MM.1S (cell line): ENCODE measurements at regions not wholly inside any gene's neighbourhood (a gene's known extent, or its start where the extent isn't known, plus 50 kb on each side); places are given as distances from the start of the nearest gene placed in this dataset.

Experiments
- DNase-seq: peaks from one replicate; pipeline ENCODE4 v3.0.0-alpha.2; 2015
- H2AFZ ChIP-seq: fragments of 300-600 bp; sonication (generic); 2 replicates; pipeline ENCODE4 v1.6.0; 2016; ENCODE audit warnings: antibody characterized with exemption, low read length
- H3F3A ChIP-seq: fragments of 300-600 bp; sonication (generic); 2 replicates; pipeline ENCODE4 v1.6.1; 2016; ENCODE audit warnings: mild to moderate bottlenecking, antibody characterized with exemption, low read length, moderate library complexity, mixed read lengths; ENCODE audit not compliant: insufficient read depth
- H3K27ac ChIP-seq: fragments of 300-600 bp; sonication (generic); 2 replicates; pipeline ENCODE4 v1.5.1; 2016; ENCODE audit warnings: mild to moderate bottlenecking, low read length
- H3K27me3 ChIP-seq: fragments of 300-600 bp; sonication (generic); replicated peaks from 2 replicates; pipeline ENCODE4 v1.6.0; 2016; ENCODE audit warnings: low read length; ENCODE audit not compliant: insufficient read depth
- H3K36me3 ChIP-seq: fragments of 300-600 bp; sonication (generic); replicated peaks from 2 replicates; pipeline ENCODE4 v1.6.1; 2016; ENCODE audit warnings: mild to moderate bottlenecking, low read length, mixed read lengths; ENCODE audit not compliant: insufficient read depth
- H3K4me1 ChIP-seq: fragments of 300-600 bp; sonication (generic); 2 replicates; pipeline ENCODE4 v1.6.1; 2016; ENCODE audit warnings: low read length, mixed read lengths
- H3K4me2 ChIP-seq: fragments of 300-600 bp; sonication (generic); 2 replicates; pipeline ENCODE4 v1.6.0; 2016; ENCODE audit warnings: low read depth, low read length
- H3K4me3 ChIP-seq: fragments of 300-600 bp; sonication (generic); 2 replicates; pipeline ENCODE4 v1.5.1; 2016; ENCODE audit warnings: low read length, mixed read lengths
- H3K79me2 ChIP-seq: fragments of 300-600 bp; sonication (generic); 2 replicates; pipeline ENCODE4 v1.6.1; 2016; ENCODE audit warnings: mixed run types, low read length, mixed read lengths
- H3K9ac ChIP-seq: fragments of 300-600 bp; sonication (generic); 2 replicates; pipeline ENCODE4 v1.6.1; 2016; ENCODE audit warnings: low read length, mixed read lengths
- H3K9me2 ChIP-seq: fragments of 300-600 bp; sonication (generic); replicated peaks from 2 replicates; pipeline ENCODE4 v1.6.1; 2016; ENCODE audit warnings: mild to moderate bottlenecking, low read length, mixed read lengths; ENCODE audit not compliant: insufficient read depth
- H3K9me3 ChIP-seq: fragments of 300-600 bp; sonication (generic); replicated peaks from 2 replicates; pipeline ENCODE4 v1.6.1; 2016; ENCODE audit warnings: mild to moderate bottlenecking, low read length, mixed read lengths; ENCODE audit not compliant: insufficient read depth
- H4K20me1 ChIP-seq: fragments of 300-600 bp; sonication (generic); 2 replicates; pipeline ENCODE4 v1.6.1; 2016; ENCODE audit warnings: mild to moderate bottlenecking, low read length, moderate library complexity, mixed read lengths; ENCODE audit not compliant: insufficient read depth
- CTCF ChIP-seq: fragments of 300-600 bp; sonication (generic); IDR thresholded peaks from 2 replicates; pipeline ENCODE4 v1.5.1; 2016; ENCODE audit warnings: antibody characterized with exemption, low read length, mixed read lengths
- EZH2 ChIP-seq: fragments of 300-600 bp; sonication (generic); optimal IDR thresholded peaks from 2 replicates; pipeline ENCODE3; 2017; ENCODE audit warnings: low read depth, mild to moderate bottlenecking, antibody characterized with exemption, low read length, mixed read lengths
- EZH2phosphoT487 ChIP-seq: fragments of 300-600 bp; sonication (generic); IDR thresholded peaks from 2 replicates; pipeline ENCODE4 v1.6.1; 2018; ENCODE audit warnings: antibody characterized with exemption, low read length

DNA sequence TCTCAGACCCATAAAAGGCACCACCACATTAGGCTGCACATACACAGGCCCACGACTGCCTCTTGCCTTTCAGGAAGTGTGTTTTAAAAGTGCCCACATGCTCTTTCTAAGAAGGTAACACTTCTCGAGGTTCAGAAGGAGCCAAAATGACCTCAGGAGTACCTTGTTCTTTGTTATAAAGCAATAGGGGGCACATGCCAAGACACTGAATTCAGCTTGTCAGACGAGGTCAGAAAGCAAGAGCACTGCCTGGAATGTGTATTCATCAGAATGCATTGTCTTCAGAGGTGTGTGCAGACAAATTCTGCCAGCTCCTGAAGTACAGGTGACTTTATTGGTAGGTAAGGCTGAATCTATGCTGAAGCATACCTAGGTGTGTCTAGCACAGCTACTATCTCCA, 114.5 kb upstream of the IRX1 start:
- DNase-seq: no peak
- H3K79me2 ChIP-seq: no peaks in the 10 kb centered on the region
- H3K4me3 ChIP-seq: no peak overlapping the region
- TF ChIP-seq EZH2phosphoT487 (no peak), CTCF (no peak), EZH2 (no peak)
- no peaks in the 10 kb centered on the region for H3K9me2 ChIP-seq
- H3K9me3 ChIP-seq: no peaks in the 10 kb centered on the region
- H3K9ac ChIP-seq: no peak overlapping the region
- no peak overlapping the region for H2AFZ ChIP-seq
- no peaks in the 10 kb centered on the region for H4K20me1 ChIP-seq
- H3K4me2 ChIP-seq: no peak overlapping the region
- H3K27me3 ChIP-seq: no peaks in the 10 kb centered on the region
- H3K4me1 ChIP-seq: no peaks in the 10 kb centered on the region
- no peaks in the 10 kb centered on the region for H3F3A ChIP-seq
- no peaks in the 10 kb centered on the region for H3K36me3 ChIP-seq
- no peak overlapping the region for H3K27ac ChIP-seq

- H3K36me3 ChIP-seq: no peaks in the 10 kb centered on the region
- H3K4me3 ChIP-seq: no peak overlapping the region
- H3K4me1 ChIP-seq: no peaks in the 10 kb centered on the region
- no peak overlapping the region for H3K9ac ChIP-seq
- no peaks in the 10 kb centered on the region for H4K20me1 ChIP-seq
- no peaks in the 10 kb centered on the region for H3K27me3 ChIP-seq
- H3K27ac ChIP-seq: no peak overlapping the region
- TF ChIP-seq CTCF: no peak
- TF ChIP-seq EZH2: no peak
- TF ChIP-seq EZH2phosphoT487: no peak
- no peaks in the 10 kb centered on the region for H3K9me3 ChIP-seq
- H3F3A ChIP-seq: no peaks in the 10 kb centered on the region
- H2AFZ ChIP-seq: no peak overlapping the region
- no peaks in the 10 kb centered on the region for H3K9me2 ChIP-seq
- no peak for DNase-seq
- H3K4me2 ChIP-seq: no peak overlapping the region
- H3K79me2 ChIP-seq: no peaks in the 10 kb centered on the region
These were observed 120.0 kb upstream of the IRX1 start for GRCh38 chr5:3475674-3476073.

DNA sequence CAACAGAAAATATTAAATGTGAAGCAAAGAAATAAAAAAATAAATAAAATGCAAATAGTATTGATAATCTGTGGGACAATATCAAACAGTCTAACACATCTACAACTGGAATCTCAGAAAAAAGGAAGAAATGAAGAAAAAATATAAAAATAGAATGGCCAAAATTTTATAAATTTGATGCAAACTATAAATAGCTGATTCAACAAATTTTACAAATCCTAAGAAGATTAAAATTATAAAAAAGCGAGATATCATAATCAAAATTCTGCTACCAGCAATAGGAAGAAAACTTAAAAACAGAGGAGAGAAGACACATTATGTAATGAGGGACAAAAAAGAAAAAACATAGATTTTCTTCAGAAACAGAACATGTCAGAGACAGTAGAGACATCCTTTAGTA, 129.2 kb upstream of the IRX1 start:
- Histone ChIP-seq H3K4me3 (no peak overlapping the region), H3K79me2 (no peaks in the 10 kb centered on the region), H2AFZ (no peak overlapping the region), H3F3A (no peaks in the 10 kb centered on the region), H3K36me3 (no peaks in the 10 kb centered on the region), H3K4me2 (no peak overlapping the region), H3K27ac (no peak overlapping the region), H3K4me1 (no peaks in the 10 kb centered on the region), H3K9me2 (no peaks in the 10 kb centered on the region), H4K20me1 (no peaks in the 10 kb centered on the region), H3K9me3 (no peaks in the 10 kb centered on the region), H3K27me3 (no peaks in the 10 kb centered on the region), H3K9ac (no peak overlapping the region)
- TF ChIP-seq EZH2phosphoT487 (no peak), EZH2 (no peak), CTCF (no peak)
- DNase-seq: no peak
